NCI-H748 (cell line): ENCODE measurements at regions not wholly inside any gene's neighbourhood (a gene's known extent, or its start where the extent isn't known, plus 50 kb on each side); places are given as distances from the start of the nearest gene placed in this dataset.
A peak's percentile ranks its signal among the peaks of the same experiment; 100 is the strongest.
"Not testable (repeated sequence)": the region's sequence is repeated elsewhere in the genome, so short reads cannot be mapped to it uniquely, and the experiment has no call there.

Experiments used
- DNase-seq: peaks from one replicate; lab custom pipeline; 2025; ENCODE audit not compliant: unreplicated experiment; lab: John Stamatoyannopoulos, UW

DNA sequence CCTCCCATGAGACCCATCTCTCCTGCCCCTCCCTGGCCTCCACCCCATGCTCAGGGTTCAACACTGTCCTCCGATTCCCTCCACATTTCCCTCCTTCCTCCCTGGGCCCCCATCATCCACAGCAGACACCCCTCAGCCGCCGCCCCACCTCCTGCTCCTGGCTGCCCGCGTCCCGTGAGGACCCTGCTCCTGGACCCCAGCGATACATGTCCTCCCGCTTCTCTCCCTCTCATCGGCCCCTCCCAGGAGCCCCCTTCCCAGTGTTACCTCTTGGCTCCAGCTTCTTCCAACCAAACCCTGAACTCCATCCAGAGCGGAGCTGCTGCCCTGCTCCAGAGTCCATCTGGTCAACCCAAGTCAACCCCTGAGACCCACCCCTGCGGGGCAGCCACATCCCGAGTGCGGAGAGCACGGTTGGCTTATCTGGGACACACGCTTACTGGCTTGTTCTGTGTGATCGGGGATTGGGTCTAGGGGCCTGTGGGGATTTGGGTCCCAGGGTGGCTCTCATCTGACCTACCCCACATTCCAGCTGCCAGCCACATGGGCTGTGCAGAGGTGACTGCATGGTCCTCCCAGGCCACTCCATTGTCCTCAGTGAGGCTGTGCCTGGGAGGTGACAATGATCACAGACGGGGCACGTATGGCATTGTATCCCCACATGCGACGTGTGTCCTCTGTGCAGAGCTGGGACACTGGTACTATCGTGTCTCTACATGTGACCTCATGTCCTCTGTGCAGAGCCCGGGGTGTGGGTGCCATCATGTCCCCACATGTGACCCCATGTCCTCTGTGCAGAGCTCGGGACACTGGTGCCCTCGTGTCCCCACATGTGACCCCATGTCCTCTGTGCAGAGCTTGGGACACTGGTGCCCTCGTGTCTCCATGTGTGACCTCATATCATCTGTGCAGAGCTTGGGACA, 333.6 kb downstream of the ADGRD1 start:
- no peak for DNase-seq

GRCh38 chr12:131287938-131288764, 334.4 kb downstream of the ADGRD1 start:
- peak; percentile 59 for DNase-seq

- not testable (repeated sequence) for DNase-seq
Measured at GRCh38 chr12:131288765-131289695, 335.3 kb downstream of the ADGRD1 start.

GRCh38 chr12:131289807-131290206, 336.1 kb downstream of the ADGRD1 start:
- not testable (repeated sequence) for DNase-seq

GRCh38 chr12:131290255-131290959, 336.7 kb downstream of the ADGRD1 start:
- no peak for DNase-seq

DNA sequence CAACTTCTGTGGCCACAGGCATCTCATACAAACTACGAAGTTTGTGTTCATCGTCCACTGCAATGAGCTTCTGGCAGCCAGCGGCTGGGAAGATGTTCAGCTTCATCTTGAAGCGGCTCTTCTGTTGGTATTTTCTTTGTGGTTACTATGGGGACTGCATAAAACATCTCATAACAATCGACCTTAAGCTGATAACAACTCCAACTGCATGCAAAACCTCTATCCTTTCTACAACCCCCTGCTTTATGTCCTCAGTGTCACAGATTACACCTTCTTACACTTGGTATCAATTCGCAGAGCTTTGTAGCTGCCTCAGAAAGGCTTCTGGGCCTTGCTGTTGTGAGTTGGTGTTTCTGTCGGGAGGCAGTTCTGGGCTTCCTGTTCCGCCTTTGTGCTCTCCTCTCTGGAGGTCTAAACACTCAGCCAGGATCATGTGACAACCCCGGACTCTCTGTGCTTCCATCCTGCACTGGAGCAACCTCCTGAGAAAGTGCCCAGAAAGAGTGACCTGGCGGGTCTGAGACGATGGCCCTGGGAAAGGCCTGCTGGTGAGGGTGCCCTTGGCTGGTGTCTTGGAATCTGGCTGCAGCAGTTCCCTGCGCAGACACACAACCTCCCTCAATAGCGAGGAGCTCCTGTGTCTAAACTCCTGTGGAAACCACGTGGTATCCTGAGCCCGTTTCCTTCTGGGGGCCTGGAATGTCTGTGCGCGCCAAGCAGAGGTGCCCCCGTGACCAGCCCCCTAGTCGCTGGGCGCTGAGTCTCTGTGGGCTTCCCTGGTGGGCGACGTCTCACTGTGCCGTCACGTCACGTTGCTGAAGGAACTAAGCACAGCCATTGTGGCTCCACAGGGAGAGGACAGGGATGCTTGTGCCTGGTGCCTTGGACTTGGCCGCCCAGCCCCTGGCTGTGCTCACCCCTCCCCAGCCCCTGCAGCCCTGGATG, 339.6 kb downstream of the ADGRD1 start:
- not testable (repeated sequence) for DNase-seq

DNA sequence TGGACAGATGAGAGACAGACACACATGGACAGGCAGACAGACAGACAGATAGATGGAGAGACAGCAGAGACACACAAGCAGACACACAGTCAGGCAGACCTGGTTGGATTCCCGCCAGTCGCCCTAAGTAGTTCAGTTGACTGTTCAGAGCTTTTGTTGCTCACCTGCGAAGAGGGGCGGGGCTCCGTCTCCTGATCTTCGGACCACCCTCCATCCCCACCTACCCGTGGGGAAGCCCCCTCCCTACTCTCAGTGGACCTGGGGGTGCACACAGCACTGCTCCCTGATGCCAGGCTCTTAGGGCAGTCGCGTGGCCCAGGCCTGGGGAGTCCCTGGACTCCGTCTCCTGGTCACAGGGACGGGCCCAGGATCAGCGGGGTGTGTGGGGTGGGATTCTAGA, 341.0 kb downstream of the ADGRD1 start:
- not testable (repeated sequence) for DNase-seq

GRCh38 chr12:131295117-131295516, 341.4 kb downstream of the ADGRD1 start:
- not testable (repeated sequence) for DNase-seq

GRCh38 chr12:131295559-131295958, 341.9 kb downstream of the ADGRD1 start:
- not testable (repeated sequence) for DNase-seq

DNA sequence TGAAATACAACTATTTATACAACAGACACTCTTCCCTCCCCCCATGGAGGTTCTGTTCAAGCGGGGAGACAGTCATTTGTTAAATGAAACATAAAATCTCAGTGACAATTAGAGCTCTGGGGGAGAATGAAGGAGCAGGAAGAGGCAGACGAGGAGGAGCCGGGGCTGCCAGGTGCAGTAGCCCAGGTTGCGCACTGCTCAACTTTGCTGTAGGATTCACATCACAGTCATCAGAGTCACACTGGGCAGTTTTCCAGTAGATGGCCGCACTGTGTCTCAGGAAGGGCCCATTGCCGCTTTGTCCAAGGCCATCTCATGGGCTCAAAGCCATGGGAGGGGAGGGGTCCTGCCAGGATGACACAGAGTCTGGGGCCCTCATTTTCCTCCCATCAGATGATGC, 342.4 kb downstream of the ADGRD1 start:
- not testable (repeated sequence) for DNase-seq

- DNase-seq, result not testable (repeated sequence)
Measured at GRCh38 chr12:131296651-131297050, 342.9 kb downstream of the ADGRD1 start.

DNA sequence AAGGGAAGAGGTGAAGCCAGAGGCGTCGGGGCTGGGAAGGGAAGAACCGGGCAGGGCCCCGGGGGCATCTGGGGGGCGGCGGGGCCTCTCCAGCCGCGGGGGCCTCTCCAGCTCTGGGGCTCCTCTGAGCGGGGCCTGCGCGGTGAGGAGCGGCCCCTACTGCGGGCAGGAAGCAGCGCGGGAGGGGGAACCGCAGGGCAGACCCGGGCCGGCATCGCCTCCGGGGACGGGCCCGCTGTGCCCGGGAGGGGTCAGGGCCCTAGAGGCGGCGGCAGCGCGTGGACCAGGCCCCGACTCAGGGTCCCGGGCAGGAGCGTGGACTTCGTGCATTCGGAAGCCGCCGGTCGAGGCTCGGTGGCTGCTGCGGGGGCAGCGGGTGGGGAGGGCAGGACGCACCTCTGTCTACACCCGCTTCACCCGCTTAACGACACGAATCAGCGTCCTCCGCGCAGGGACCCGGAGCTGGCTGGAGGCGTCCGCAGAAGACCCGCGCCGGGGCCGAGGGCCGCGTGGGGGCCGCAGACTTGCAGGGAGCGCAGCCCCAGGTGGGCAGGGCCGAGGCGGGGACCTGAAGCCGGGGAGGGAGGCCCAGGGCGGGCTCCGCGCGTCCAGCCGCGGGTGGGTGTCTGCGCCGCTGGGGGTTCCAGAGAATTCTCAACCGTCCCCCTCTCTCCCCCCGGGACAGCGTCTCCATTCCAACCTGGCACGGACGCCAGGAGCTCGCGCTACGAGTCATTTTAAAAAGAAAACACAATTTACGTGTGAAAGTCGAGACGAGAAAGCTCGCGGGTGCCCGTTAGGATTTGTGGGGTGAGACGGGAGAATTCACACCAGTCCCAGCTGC, 345.0 kb downstream of the ADGRD1 start:
- not testable (repeated sequence) for DNase-seq

- DNase-seq, result not testable (repeated sequence)
Measured at GRCh38 chr12:131299370-131299701, 345.6 kb downstream of the ADGRD1 start.

GRCh38 chr12:131303576-131303975, 349.9 kb downstream of the ADGRD1 start:
- DNase-seq, result not testable (repeated sequence)

GRCh38 chr12:131304642-131305041, 350.9 kb downstream of the ADGRD1 start:
- DNase-seq, result not testable (repeated sequence)

GRCh38 chr12:131309700-131310099, 356.0 kb downstream of the ADGRD1 start:
- no peak for DNase-seq

- DNase-seq, result not testable (repeated sequence)
Measured at GRCh38 chr12:131310227-131310969, 356.7 kb downstream of the ADGRD1 start.
